DOHH2 (cell line): ENCODE measurements at regions not wholly inside any gene's neighbourhood (a gene's known extent, or its start where the extent isn't known, plus 50 kb on each side); places are given as distances from the start of the nearest gene placed in this dataset.

Experiments used
- H3F3A ChIP-seq: fragments of 200-600 bp; sonication (generic), shearing (Covaris generic); 2 replicates; pipeline ENCODE4 v1.6.0; 2016; ENCODE audit warnings: antibody characterized with exemption, mild to moderate bottlenecking; ENCODE audit not compliant: control insufficient read depth, insufficient read depth
- H3K27ac ChIP-seq: fragments of 200-600 bp; sonication (generic); 2 replicates; pipeline ENCODE4 v1.5.1; 2014; ENCODE audit warnings: low read depth, mild to moderate bottlenecking, low read length, moderate library complexity
- H3K27me3 ChIP-seq: fragments of 200-600 bp; sonication (generic); 2 replicates; pipeline ENCODE4 v1.6.1; 2014; ENCODE audit warnings: mild to moderate bottlenecking, low read length, mixed read lengths; ENCODE audit not compliant: control insufficient read depth
- H3K36me3 ChIP-seq: fragments of 200-600 bp; sonication (generic); 2 replicates; pipeline ENCODE4 v1.6.1; 2014; ENCODE audit warnings: mild to moderate bottlenecking, low read length, moderate library complexity, mixed read lengths; ENCODE audit not compliant: control insufficient read depth
- H3K4me1 ChIP-seq: fragments of 200-600 bp; sonication (generic); 2 replicates; pipeline ENCODE4 v1.6.1; 2014; ENCODE audit warnings: mild to moderate bottlenecking, low read length, mixed read lengths; ENCODE audit not compliant: control insufficient read depth
- H3K4me2 ChIP-seq: fragments of 200-600 bp; sonication (generic); 2 replicates; pipeline ENCODE4 v1.6.0; 2014; ENCODE audit warnings: mild to moderate bottlenecking, low read length, moderate library complexity
- H3K4me3 ChIP-seq: fragments of 200-600 bp; sonication (generic); 2 replicates; pipeline ENCODE4 v1.5.1; 2014; ENCODE audit warnings: mild to moderate bottlenecking, low read length, mixed read lengths
- H3K79me2 ChIP-seq: fragments of 200-600 bp; sonication (generic); 2 replicates; pipeline ENCODE4 v1.6.1; 2014; ENCODE audit warnings: mild to moderate bottlenecking, low read length, mixed read lengths; ENCODE audit not compliant: control insufficient read depth
- H3K9me2 ChIP-seq: fragments of 200-600 bp; sonication (generic); replicated peaks from 2 replicates; pipeline ENCODE4 v1.6.1; 2014; ENCODE audit warnings: mild to moderate bottlenecking, low read length, mixed read lengths; ENCODE audit not compliant: control insufficient read depth
- H3K9me3 ChIP-seq: fragments of 200-600 bp; sonication (generic); 2 replicates; pipeline ENCODE4 v1.6.1; 2014; ENCODE audit warnings: antibody characterized with exemption, low read length, mixed read lengths; ENCODE audit not compliant: control insufficient read depth, insufficient read depth
- H4K20me1 ChIP-seq: fragments of 200-600 bp; sonication (generic); 2 replicates; pipeline ENCODE4 v1.6.0; 2014; ENCODE audit warnings: low read depth, mild to moderate bottlenecking, antibody characterized with exemption, low read length, moderate library complexity; ENCODE audit not compliant: control insufficient read depth, insufficient read depth
- EZH2phosphoT487 ChIP-seq: fragments of 200-600 bp; sonication (generic); IDR thresholded peaks from 2 replicates; pipeline ENCODE4 v1.6.1; 2017; ENCODE audit warnings: borderline replicate concordance, mild to moderate bottlenecking, antibody characterized with exemption, low read length, moderate library complexity, mixed read lengths
- TF ChIP-seq, protein P1 (sequence below): fragments of 200-600 bp; sonication (generic); IDR thresholded peaks from one replicate; pipeline ENCODE4 v1.5.1; 2014; ENCODE audit warnings: antibody characterized with exemption, mild to moderate bottlenecking, low read depth, low read length; ENCODE audit not compliant: poor library complexity, severe bottlenecking

DNA sequence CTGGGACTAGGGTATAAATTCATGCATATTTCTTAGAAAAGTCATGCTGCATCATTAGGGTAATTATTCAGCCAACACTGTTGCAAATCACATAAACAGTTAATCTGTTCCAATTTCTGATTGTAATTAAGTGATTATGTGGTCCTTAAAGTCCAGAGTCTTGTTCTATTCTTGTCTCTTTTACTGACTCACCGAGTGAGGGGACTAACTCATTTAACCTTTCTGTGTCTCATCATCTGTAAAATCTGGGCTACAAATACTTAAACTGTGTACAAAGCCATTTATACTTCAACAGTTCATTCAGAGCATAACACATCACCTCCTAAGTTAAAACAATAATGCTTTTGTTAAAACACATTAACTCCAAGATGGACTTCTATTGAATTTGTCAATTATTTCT, 65.4 kb upstream of the KLHL13 start:
- no peaks in the 10 kb centered on the region for H3F3A ChIP-seq
- H3K9me2 ChIP-seq, result no peaks in the 10 kb centered on the region
- TF ChIP-seq EZH2phosphoT487, result no peak
- TF ChIP-seq, protein P1, sequence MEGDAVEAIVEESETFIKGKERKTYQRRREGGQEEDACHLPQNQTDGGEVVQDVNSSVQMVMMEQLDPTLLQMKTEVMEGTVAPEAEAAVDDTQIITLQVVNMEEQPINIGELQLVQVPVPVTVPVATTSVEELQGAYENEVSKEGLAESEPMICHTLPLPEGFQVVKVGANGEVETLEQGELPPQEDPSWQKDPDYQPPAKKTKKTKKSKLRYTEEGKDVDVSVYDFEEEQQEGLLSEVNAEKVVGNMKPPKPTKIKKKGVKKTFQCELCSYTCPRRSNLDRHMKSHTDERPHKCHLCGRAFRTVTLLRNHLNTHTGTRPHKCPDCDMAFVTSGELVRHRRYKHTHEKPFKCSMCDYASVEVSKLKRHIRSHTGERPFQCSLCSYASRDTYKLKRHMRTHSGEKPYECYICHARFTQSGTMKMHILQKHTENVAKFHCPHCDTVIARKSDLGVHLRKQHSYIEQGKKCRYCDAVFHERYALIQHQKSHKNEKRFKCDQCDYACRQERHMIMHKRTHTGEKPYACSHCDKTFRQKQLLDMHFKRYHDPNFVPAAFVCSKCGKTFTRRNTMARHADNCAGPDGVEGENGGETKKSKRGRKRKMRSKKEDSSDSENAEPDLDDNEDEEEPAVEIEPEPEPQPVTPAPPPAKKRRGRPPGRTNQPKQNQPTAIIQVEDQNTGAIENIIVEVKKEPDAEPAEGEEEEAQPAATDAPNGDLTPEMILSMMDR, result no peak
- no peak overlapping the region for H3K27ac ChIP-seq
- no peak overlapping the region for H3K4me2 ChIP-seq
- H3K27me3 ChIP-seq, result no peaks in the 10 kb centered on the region
- H3K79me2 ChIP-seq, result no peaks in the 10 kb centered on the region
- no peaks in the 10 kb centered on the region for H3K4me1 ChIP-seq
- H3K4me3 ChIP-seq, result no peak overlapping the region
- no peaks in the 10 kb centered on the region for H3K9me3 ChIP-seq
- no peaks in the 10 kb centered on the region for H4K20me1 ChIP-seq
- no peaks in the 10 kb centered on the region for H3K36me3 ChIP-seq

DNA sequence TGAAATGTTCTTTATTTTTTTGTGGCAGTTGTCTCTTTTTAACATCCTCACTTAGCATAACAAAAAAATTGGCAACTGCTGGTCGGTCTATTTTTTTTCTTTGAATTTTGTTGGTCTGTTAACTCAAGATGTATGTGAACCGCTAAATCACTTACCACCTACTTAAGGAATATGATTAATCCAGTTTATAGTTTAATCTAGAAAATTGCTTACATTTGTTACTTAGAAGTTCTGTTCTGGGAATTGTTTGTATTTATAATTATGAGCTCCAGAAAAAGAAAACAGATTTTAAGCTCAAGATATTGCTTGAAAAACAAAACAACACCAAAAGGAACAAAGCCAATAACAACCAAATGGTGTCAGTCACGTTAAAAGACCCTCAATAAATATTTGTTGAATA, 66.1 kb upstream of the KLHL13 start:
- H3K27ac ChIP-seq, result no peak overlapping the region
- H3K4me2 ChIP-seq, result no peak overlapping the region
- no peaks in the 10 kb centered on the region for H3K9me3 ChIP-seq
- H3K27me3 ChIP-seq, result no peaks in the 10 kb centered on the region
- H4K20me1 ChIP-seq, result no peaks in the 10 kb centered on the region
- no peaks in the 10 kb centered on the region for H3F3A ChIP-seq
- H3K79me2 ChIP-seq, result no peaks in the 10 kb centered on the region
- H3K4me3 ChIP-seq, result no peak overlapping the region
- H3K36me3 ChIP-seq, result no peaks in the 10 kb centered on the region
- no peaks in the 10 kb centered on the region for H3K4me1 ChIP-seq
- TF ChIP-seq, protein P1, result no peak
- TF ChIP-seq EZH2phosphoT487, result no peak
- H3K9me2 ChIP-seq, result no peaks in the 10 kb centered on the region

DNA sequence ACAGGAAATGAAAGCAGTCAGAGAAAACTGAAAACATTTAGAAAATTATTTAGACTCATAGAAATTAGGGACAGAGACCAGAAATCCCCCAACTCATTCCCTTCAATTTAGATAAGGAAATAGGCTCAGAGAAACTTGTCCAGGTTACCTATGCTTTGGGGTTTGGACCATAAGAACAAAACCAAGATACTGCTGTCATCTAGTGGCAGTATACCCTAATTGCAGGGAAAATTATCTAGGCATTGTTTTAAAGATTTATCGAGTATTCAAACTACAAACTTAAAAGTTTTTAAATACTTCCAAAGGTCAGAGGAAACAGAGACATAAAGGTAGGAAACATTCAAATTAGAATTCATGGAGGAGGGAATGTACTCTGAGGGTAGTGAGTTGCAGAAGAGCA, 67.0 kb upstream of the KLHL13 start:
- H3K27me3 ChIP-seq, result no peaks in the 10 kb centered on the region
- H3K4me1 ChIP-seq, result peaks cover 2% of the 10 kb centered on the region; the same call in 1 of the 2 replicates
- H3K9me3 ChIP-seq, result no peaks in the 10 kb centered on the region
- H3F3A ChIP-seq, result no peaks in the 10 kb centered on the region
- H3K4me2 ChIP-seq, result no peak overlapping the region
- no peak overlapping the region for H3K4me3 ChIP-seq
- no peaks in the 10 kb centered on the region for H4K20me1 ChIP-seq
- no peaks in the 10 kb centered on the region for H3K9me2 ChIP-seq
- no peak for TF ChIP-seq EZH2phosphoT487
- TF ChIP-seq, protein P1, result peak; percentile 43
- H3K79me2 ChIP-seq, result no peaks in the 10 kb centered on the region
- H3K36me3 ChIP-seq, result no peaks in the 10 kb centered on the region
- H3K27ac ChIP-seq, result no peak overlapping the region

DNA sequence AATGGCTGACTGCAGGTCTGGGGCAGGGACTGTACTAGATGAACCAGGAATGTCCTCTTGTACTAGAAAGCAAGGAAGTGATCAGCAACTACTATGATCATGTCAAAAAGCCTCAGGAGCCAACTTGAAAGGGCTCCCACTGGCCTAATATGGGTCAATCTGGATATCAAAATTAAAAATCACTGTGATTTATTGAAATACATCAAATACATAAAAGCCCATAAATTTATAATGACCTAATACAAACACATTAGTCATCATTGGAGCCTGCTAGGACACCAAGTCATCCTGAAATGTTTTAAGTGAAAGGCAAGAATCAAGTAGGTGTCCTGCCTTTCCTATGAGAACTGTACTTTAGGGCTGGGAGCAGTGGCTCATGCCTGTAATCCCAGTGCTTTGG, 70.5 kb upstream of the KLHL13 start:
- H3K9me2 ChIP-seq, result no peaks in the 10 kb centered on the region
- H3K9me3 ChIP-seq, result no peaks in the 10 kb centered on the region
- H3F3A ChIP-seq, result no peaks in the 10 kb centered on the region
- H4K20me1 ChIP-seq, result no peaks in the 10 kb centered on the region
- no peaks in the 10 kb centered on the region for H3K27me3 ChIP-seq
- no peaks in the 10 kb centered on the region for H3K79me2 ChIP-seq
- H3K4me3 ChIP-seq, result no peak overlapping the region
- H3K27ac ChIP-seq, result no peak overlapping the region
- H3K36me3 ChIP-seq, result no peaks in the 10 kb centered on the region
- TF ChIP-seq, protein P1, result no peak
- no peak for TF ChIP-seq EZH2phosphoT487
- H3K4me2 ChIP-seq, result no peak overlapping the region
- H3K4me1 ChIP-seq, result peaks cover 11% of the 10 kb centered on the region
